ENCODE measurements at regions not wholly inside any gene's neighbourhood (a gene's known extent, or its start where the extent isn't known, plus 50 kb on each side); places are given as distances from the start of the nearest gene placed in this dataset.

- TF ChIP-seq, protein P1, sequence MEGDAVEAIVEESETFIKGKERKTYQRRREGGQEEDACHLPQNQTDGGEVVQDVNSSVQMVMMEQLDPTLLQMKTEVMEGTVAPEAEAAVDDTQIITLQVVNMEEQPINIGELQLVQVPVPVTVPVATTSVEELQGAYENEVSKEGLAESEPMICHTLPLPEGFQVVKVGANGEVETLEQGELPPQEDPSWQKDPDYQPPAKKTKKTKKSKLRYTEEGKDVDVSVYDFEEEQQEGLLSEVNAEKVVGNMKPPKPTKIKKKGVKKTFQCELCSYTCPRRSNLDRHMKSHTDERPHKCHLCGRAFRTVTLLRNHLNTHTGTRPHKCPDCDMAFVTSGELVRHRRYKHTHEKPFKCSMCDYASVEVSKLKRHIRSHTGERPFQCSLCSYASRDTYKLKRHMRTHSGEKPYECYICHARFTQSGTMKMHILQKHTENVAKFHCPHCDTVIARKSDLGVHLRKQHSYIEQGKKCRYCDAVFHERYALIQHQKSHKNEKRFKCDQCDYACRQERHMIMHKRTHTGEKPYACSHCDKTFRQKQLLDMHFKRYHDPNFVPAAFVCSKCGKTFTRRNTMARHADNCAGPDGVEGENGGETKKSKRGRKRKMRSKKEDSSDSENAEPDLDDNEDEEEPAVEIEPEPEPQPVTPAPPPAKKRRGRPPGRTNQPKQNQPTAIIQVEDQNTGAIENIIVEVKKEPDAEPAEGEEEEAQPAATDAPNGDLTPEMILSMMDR (IDR thresholded peaks at IDR 0.05), result no peak
- no peak for TF ChIP-seq POLR2A (IDR thresholded peaks at IDR 0.05)
These were observed 62.8 kb upstream of the APCDD1L start for GRCh38 chr20:58577871-58578598.

Measured in lower leg skin (tissue), 3 donors.